ENCODE measurements at regions not wholly inside any gene's neighbourhood (a gene's known extent, or its start where the extent isn't known, plus 50 kb on each side); places are given as distances from the start of the nearest gene placed in this dataset.
A peak's percentile ranks its signal among the peaks of the same experiment; 100 is the strongest.

DNA sequence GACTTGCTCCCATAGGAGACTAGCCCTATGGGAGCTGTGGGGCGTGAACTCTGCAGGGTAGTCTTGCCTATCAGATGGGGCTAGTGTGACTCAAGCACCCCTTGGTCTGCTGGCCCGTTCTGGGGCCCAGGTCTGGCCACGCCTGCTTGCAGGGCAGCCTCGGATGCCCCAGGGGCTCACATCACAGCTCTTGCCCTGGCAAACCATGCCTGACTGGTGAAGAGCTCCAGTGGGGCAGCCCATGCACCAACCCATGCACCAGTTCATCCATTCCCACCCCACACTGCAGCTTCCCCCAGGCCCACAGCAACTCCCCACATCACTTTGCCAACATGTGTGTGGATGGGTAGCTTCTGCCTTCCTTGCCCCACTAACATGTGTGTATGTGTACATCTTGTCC is 93.9 kb upstream of the PRLR start:
- Histone ChIP-seq H3K4me3 (no peak overlapping the region), H3K9me3 (no peaks in the 10 kb centered on the region), H3K27ac (no peak overlapping the region), H3K27me3 (no peaks in the 10 kb centered on the region), H3K4me1 (no peaks in the 10 kb centered on the region), H3K36me3 (no peaks in the 10 kb centered on the region)
- no peak for DNase-seq
- TF ChIP-seq, protein P1, sequence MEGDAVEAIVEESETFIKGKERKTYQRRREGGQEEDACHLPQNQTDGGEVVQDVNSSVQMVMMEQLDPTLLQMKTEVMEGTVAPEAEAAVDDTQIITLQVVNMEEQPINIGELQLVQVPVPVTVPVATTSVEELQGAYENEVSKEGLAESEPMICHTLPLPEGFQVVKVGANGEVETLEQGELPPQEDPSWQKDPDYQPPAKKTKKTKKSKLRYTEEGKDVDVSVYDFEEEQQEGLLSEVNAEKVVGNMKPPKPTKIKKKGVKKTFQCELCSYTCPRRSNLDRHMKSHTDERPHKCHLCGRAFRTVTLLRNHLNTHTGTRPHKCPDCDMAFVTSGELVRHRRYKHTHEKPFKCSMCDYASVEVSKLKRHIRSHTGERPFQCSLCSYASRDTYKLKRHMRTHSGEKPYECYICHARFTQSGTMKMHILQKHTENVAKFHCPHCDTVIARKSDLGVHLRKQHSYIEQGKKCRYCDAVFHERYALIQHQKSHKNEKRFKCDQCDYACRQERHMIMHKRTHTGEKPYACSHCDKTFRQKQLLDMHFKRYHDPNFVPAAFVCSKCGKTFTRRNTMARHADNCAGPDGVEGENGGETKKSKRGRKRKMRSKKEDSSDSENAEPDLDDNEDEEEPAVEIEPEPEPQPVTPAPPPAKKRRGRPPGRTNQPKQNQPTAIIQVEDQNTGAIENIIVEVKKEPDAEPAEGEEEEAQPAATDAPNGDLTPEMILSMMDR (IDR thresholded peaks at IDR 0.05) = no peak
- TF ChIP-seq POLR2A (IDR thresholded peaks at IDR 0.05) = no peak

GRCh38 chr5:35320029-35320428 is 89.7 kb upstream of the PRLR start:
- Histone ChIP-seq H3K27ac (no peak overlapping the region), H3K27me3 (no peaks in the 10 kb centered on the region), H3K4me3 (no peak overlapping the region), H3K9me3 (no peaks in the 10 kb centered on the region), H3K4me1 (no peaks in the 10 kb centered on the region), H3K36me3 (no peaks in the 10 kb centered on the region)
- no peak for TF ChIP-seq POLR2A (IDR thresholded peaks at IDR 0.05)
- TF ChIP-seq, protein P1 (IDR thresholded peaks at IDR 0.05) = no peak
- DNase-seq = no peak

- DNase-seq = peak in 2 of 3 donors; percentile 48 to 76
- no peaks in the 10 kb centered on the region for H3K36me3 ChIP-seq
- no peaks in the 10 kb centered on the region for H3K9me3 ChIP-seq
- H3K27me3 ChIP-seq = no peaks in the 10 kb centered on the region
- no peak overlapping the region for H3K27ac ChIP-seq
- H3K4me1 ChIP-seq = no peaks in the 10 kb centered on the region
- no peak overlapping the region for H3K4me3 ChIP-seq
- TF ChIP-seq, protein P1 (IDR thresholded peaks at IDR 0.05) = no peak
- no peak for TF ChIP-seq POLR2A (IDR thresholded peaks at IDR 0.05)
These were observed 89.2 kb upstream of the PRLR start for GRCh38 chr5:35319333-35320002.

DNA sequence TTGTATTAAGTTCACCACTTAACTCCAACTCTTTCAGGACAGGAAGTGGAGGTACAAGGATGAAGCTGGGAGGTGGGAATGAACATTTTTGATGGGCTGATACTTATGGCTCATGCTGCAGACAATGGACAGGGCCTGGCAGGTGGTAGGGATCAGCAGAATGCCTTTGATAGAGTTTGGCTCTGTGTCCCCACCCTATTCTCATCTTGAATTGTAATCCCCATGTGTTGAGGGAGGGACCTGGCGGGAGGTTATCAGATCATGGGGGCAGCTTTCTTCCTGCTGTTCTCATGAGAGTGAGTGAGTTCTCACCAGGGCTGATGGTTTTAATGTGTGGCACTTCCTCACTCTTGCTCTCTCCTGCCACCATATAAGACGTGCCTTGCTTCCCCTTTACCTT is 87.3 kb upstream of the PRLR start:
- no peak for DNase-seq
- H3K36me3 ChIP-seq = no peaks in the 10 kb centered on the region
- no peaks in the 10 kb centered on the region for H3K9me3 ChIP-seq
- no peak overlapping the region for H3K4me3 ChIP-seq
- no peak overlapping the region for H3K27ac ChIP-seq
- no peaks in the 10 kb centered on the region for H3K27me3 ChIP-seq
- TF ChIP-seq POLR2A (IDR thresholded peaks at IDR 0.05) = no peak
- TF ChIP-seq, protein P1 (IDR thresholded peaks at IDR 0.05) = no peak
- no peaks in the 10 kb centered on the region for H3K4me1 ChIP-seq

GRCh38 chr5:35316611-35317274 is 86.5 kb upstream of the PRLR start:
- H3K4me3 ChIP-seq = no peak overlapping the region
- no peaks in the 10 kb centered on the region for H3K36me3 ChIP-seq
- no peaks in the 10 kb centered on the region for H3K9me3 ChIP-seq
- DNase-seq = no peak
- H3K4me1 ChIP-seq = no peaks in the 10 kb centered on the region
- H3K27ac ChIP-seq = no peak overlapping the region
- no peak for TF ChIP-seq POLR2A (IDR thresholded peaks at IDR 0.05)
- TF ChIP-seq, protein P1 (IDR thresholded peaks at IDR 0.05) = no peak
- H3K27me3 ChIP-seq = no peaks in the 10 kb centered on the region

Data from Peyer's patch (tissue), 4 donors.